RWPE1 (cell line): ENCODE measurements at regions not wholly inside any gene's neighbourhood (a gene's known extent, or its start where the extent isn't known, plus 50 kb on each side); places are given as distances from the start of the nearest gene placed in this dataset.

Experiments
- CTCF ChIA-PET: fragments of 350-600 bp; sonication (Branson Sonifier 250); formaldehyde crosslinking; extraction: SDS; loops from one replicate; lab custom pipeline; 2021; lab: Yijun Ruan, JAX
- POLR2A ChIA-PET: fragments of 400-600 bp; formaldehyde crosslinking; extraction: SDS; loops from one replicate; lab custom pipeline; 2020; ENCODE audit warnings: antibody characterized with exemption; ENCODE audit not compliant: low non-redundant PET; lab: Yijun Ruan, JAX
- DNase-seq: peaks from one replicate; pipeline ENCODE4 v3.0.0; 2012; ENCODE audit warnings: low spot score
- H3K27ac ChIP-seq: fragments of 450-650 bp; 2 replicates; pipeline ENCODE4 v1.5.1; 2017
- TF ChIP-seq, protein P1 (sequence below): fragments of 450-650 bp; conservative IDR thresholded peaks from 2 replicates; pipeline ENCODE4 v1.5.1; 2017; ENCODE audit warnings: low read depth, mild to moderate bottlenecking

DNA sequence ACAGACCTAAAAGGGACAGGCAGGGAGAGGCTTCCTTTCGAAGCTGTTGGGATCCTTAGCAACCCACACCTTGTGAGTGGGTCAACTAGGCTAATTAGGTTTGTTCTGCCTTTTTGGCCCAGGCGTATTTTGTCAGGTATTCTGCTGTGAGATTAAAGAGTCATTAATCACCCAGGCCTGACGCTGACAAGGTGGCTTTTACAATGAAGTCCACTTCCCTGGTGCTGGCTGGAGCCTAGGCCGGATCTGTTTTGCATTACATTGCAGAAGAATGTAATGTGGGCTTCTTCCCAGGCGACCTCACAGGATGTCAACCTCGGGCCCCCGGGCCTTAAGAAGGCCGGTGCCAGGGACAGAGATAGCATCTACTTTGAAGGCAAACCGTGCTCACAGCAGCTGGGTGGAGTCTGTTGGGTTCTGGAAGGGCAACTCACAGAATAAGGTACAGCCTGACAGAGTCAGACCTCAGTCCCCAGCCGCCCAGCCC, 76.9 kb downstream of the HES1 start:
- no peak for DNase-seq
- POLR2A ChIA-PET = no interaction called here
- TF ChIP-seq, protein P1, sequence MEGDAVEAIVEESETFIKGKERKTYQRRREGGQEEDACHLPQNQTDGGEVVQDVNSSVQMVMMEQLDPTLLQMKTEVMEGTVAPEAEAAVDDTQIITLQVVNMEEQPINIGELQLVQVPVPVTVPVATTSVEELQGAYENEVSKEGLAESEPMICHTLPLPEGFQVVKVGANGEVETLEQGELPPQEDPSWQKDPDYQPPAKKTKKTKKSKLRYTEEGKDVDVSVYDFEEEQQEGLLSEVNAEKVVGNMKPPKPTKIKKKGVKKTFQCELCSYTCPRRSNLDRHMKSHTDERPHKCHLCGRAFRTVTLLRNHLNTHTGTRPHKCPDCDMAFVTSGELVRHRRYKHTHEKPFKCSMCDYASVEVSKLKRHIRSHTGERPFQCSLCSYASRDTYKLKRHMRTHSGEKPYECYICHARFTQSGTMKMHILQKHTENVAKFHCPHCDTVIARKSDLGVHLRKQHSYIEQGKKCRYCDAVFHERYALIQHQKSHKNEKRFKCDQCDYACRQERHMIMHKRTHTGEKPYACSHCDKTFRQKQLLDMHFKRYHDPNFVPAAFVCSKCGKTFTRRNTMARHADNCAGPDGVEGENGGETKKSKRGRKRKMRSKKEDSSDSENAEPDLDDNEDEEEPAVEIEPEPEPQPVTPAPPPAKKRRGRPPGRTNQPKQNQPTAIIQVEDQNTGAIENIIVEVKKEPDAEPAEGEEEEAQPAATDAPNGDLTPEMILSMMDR = no peak
- H3K27ac ChIP-seq = no peak overlapping the region
- CTCF ChIA-PET = interaction anchor here (0.6 to 1.1 kb wide), 2 partner anchors 131 to 751 kb away, joined by 5 read pairs; no protein-coding TSS in a partner anchor

DNA sequence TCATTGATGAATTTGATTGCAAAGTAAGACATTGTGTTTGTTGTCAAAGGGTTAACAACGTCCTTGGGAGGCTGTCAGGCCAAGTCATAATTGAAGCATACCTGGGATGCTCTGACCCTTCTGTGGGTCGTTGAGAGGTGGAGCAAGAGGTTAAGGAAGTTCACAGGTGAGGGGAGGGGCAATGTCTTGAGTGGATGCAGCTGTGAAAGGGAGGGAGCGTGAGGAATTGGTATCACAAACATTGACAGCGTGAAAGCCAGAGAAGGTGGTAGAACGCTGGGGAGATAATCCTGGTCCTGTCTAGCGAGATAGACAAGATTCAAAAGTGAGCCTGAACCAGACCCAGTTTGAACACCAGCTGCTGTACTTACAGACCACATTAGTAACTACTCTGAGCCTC, 79.4 kb downstream of the HES1 start:
- POLR2A ChIA-PET = no interaction called here
- CTCF ChIA-PET = no interaction called here
- DNase-seq = no peak
- TF ChIP-seq, protein P1 = no peak
- no peak overlapping the region for H3K27ac ChIP-seq

DNA sequence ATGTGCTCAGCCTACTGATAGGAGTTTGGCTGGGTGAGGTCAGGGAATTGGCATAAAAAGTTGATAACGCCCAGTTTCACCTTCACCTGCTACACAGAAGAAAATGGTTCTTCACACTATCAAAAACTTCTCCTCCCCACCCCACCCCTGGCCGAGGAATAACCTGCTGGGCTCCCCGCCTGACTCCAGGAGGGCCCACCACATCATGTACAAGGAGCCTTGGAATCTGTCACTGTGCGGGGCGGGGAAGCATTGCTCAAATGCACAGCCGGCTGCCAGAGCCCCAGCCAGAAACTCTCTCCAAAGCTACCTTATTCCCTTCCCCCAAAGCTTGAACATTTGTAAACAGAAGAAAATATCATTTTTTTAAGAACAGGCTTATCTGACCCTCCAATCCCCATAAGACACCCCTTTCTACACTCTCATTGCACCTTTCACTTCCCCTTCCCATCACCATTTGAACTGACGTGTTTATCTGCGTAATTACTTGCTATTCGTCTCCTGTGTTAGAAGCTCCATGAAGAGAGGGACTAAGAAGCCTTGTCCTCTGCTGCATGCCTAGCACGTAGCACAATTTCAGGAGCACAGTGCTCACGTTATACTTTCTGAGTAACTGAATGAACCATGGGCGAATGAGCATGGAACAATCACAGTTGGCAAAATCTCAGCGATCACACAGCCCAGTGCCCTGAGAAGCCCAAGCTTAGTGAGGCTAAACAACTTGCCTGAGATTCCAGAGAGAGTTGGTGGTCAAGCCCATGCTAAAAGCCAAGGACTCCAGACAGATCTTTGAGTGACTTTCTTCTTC, 82.9 kb downstream of the HES1 start:
- H3K27ac ChIP-seq = no peak overlapping the region
- TF ChIP-seq, protein P1 = no peak
- ChIA-PET CTCF (interaction anchor here (0.7 kb wide), 1 partner anchor 944 kb away, joined by 3 read pairs; no protein-coding TSS in a partner anchor), POLR2A (interaction anchor here (0.6 kb wide), 1 partner anchor 366 kb away, joined by 3 read pairs; no protein-coding TSS in a partner anchor)
- no peak for DNase-seq

DNA sequence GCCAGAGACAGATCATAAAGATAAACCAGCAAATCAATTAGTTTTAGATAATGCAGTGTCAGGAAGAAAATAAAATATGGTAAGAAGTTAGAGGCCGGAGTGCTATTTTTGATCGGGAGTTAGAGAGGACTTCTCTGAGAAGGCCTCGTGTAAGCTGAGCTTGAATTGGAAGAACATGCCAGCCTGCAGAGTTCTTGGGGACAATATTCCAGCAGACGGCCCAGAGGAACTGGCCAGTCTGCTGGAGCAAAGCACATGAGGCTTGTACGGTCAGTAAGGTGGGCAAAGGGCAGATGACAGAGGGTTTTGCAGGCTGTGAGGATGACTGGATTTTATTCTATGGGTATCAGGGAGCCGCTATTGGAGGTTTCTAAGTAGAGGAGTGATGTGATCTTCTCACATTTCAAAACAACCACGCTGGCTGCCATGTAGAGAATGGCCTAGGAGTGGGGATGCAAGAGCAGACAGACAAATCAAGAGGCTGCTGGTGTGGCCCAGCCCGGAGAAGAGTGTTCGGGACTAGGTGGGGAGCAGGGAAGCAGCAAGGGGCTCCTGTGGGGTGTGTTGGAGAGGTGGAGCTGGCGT, 84.0 kb downstream of the HES1 start:
- ChIA-PET CTCF (no interaction called here), POLR2A (no interaction called here)
- TF ChIP-seq, protein P1 = no peak
- DNase-seq = no peak
- H3K27ac ChIP-seq = no peak overlapping the region

DNA sequence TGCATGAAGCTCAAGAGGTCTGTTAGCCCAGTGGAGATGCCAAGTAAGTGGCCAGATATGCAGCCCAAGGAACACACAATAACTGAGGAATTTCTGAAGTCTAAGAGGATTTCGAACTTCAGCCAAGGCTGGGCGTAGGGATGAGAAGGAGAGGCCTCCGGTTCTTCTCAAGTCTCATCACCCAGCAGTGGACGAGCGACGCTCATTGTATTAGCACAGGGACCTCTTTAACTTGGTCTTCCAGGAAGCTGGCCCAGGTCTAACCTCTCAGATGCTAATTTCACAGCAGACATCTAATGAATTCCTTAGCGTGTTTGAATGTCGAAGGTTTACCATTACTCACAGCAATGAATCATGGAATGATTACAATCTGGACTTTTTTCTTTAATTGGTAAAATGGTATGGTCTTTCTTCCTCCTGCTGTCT, 85.0 kb downstream of the HES1 start:
- CTCF ChIA-PET = no interaction called here
- POLR2A ChIA-PET = no interaction called here
- peak; percentile 41 for DNase-seq
- no peak overlapping the region for H3K27ac ChIP-seq
- TF ChIP-seq, protein P1 = no peak

DNA sequence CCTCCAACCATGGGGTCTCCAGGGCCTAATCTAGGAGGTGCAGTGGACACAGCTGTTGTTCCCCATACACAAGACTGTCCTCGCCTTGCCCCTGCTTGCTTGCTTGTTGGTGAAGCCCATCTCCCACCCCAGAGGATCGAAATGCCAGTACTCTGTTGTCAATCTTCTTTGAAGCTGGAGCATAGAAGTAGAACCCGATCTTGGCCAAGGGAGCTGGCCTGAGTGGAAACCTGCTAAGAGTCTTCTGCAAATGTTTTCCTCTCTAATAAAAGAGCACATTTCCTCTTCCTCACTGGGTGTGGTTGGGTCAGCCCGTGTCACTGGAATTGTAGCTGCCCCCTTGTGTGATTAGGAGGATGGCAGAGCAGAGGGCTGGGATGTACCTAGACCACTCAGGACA, 85.4 kb downstream of the HES1 start:
- ChIA-PET POLR2A (no interaction called here), CTCF (interaction anchor here (0.6 kb wide), 1 partner anchor 10 kb away, joined by 4 read pairs; no protein-coding TSS in a partner anchor)
- DNase-seq = no peak
- no peak overlapping the region for H3K27ac ChIP-seq
- TF ChIP-seq, protein P1 = no peak
